ENCODE measurements at regions not wholly inside any gene's neighbourhood (a gene's known extent, or its start where the extent isn't known, plus 50 kb on each side); places are given as distances from the start of the nearest gene placed in this dataset.
"Not testable (repeated sequence)": the region's sequence is repeated elsewhere in the genome, so short reads cannot be mapped to it uniquely, and the experiment has no call there.

DNA sequence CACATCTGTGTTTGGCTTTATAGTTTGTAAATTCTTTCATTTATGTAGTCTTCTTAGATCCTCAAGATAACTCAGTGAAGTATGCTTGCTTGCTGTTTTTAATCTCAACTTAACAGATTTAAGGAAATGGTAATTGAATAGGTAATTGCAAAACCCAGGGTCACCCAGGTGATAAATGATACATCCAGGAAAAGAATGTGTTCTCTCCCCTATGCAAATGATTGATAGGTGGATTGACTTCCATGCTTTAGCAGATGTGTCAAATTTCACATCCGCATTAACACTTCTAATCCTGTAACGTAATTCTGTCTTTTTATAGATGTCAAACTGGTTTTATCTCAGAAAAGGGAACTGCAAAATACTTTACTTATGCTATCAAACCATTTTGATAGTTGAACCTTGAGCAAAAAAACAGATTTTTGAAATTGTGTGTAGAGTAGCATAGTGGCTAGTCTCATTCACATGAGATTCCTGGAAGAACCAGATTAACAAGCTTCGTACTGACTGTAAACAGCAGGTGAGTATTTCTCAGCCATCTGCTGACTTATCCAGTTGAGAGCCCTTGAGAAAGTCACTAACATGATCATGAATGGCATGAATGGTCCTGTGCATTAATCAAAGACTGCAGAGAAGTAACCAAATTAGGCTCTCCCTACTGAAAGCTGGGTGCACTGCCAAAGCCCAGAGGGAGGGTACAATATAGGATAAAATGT, 86.7 kb upstream of the PAM start:
- intact Hi-C loops (cut with micrococcal nuclease; ENCODE audit: unreplicated experiment) = no loop called here

DNA sequence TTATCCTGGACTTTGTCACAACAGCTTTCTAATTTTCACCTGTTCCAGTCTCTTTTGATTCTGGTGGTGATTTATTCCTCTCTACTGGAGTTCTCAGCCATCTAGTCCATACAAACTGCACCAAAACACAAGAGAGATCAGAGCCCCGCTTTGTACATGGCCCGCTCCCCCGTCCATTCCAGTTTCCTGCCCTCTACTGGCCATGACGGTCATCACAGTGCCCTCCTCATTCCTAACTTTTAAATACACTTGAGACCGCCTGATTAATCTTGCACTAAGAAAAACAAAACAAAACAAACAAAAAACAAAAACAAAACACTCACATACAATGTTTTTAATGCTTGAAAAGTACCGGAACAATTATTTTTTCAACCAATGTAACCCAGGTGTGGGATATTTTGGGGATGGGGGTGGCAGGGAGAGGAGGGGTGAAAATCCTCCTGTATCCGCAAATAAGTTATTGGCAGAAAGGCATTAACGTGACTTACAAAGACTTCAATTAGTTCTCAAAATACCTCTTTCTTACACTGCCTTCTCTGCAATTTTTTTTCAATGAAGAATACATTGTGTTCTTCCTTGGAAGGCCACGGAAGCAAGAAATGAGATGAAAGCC, 84.8 kb upstream of the PAM start:
- CTCF ChIA-PET = no interaction called here
- TF ChIP-seq EZH2 (IDR thresholded peaks at IDR 0.05; ENCODE audit: borderline replicate concordance, low read depth, low read length, poor library complexity, severe bottlenecking) = no peak
- TF ChIP-seq, protein P1, sequence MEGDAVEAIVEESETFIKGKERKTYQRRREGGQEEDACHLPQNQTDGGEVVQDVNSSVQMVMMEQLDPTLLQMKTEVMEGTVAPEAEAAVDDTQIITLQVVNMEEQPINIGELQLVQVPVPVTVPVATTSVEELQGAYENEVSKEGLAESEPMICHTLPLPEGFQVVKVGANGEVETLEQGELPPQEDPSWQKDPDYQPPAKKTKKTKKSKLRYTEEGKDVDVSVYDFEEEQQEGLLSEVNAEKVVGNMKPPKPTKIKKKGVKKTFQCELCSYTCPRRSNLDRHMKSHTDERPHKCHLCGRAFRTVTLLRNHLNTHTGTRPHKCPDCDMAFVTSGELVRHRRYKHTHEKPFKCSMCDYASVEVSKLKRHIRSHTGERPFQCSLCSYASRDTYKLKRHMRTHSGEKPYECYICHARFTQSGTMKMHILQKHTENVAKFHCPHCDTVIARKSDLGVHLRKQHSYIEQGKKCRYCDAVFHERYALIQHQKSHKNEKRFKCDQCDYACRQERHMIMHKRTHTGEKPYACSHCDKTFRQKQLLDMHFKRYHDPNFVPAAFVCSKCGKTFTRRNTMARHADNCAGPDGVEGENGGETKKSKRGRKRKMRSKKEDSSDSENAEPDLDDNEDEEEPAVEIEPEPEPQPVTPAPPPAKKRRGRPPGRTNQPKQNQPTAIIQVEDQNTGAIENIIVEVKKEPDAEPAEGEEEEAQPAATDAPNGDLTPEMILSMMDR (conservative IDR thresholded peaks at IDR 0.05; ENCODE audit: low read depth, low read length) = peak; percentile 80
- peak; percentile 56 for DNase-seq (ENCODE audit: low spot score)

More for the DNA sequence above, 86.7 kb upstream of the PAM start:
- H3K36me3 ChIP-seq (ENCODE audit: insufficient read depth, low read length, poor library complexity, severe bottlenecking) = no peaks in the 10 kb centered on the region
- H3K27ac ChIP-seq (ENCODE audit: low read depth, low read length, poor library complexity, severe bottlenecking) = no peak overlapping the region
- TF ChIP-seq, protein P1 (conservative IDR thresholded peaks at IDR 0.05; ENCODE audit: low read depth, low read length) = no peak
- no peak for TF ChIP-seq EZH2 (IDR thresholded peaks at IDR 0.05; ENCODE audit: borderline replicate concordance, low read depth, low read length, poor library complexity, severe bottlenecking)
- H3K9me3 ChIP-seq (ENCODE audit: low read depth, low read length, poor library complexity, severe bottlenecking) = no peaks in the 10 kb centered on the region
- ChIA-PET CTCF (no interaction called here), POLR2A (ENCODE audit: low non-redundant PET) (no interaction called here)
- H3K4me3 ChIP-seq (ENCODE audit: low read depth, low read length, poor library complexity, severe bottlenecking) = no peak overlapping the region
- no TSS peak for BruUV-seq (replicated peaks)
- DNase-seq (ENCODE audit: low spot score) = no peak
- H3K4me1 ChIP-seq (ENCODE audit: insufficient read depth, low read length, poor library complexity, severe bottlenecking) = peaks cover 29% of the 10 kb centered on the region
- no peaks in the 10 kb centered on the region for H3K27me3 ChIP-seq (replicated peaks; ENCODE audit: insufficient read depth, low read depth, low read length, poor library complexity)

GRCh38 chr5:102671033-102671734, 83.9 kb upstream of the PAM start:
- BruUV-seq (replicated peaks); POLR2A ChIA-PET (ENCODE audit: low non-redundant PET); CTCF ChIA-PET; H3K27me3 ChIP-seq (replicated peaks; ENCODE audit: insufficient read depth, low read depth, low read length, poor library complexity); H3K9me3 ChIP-seq (ENCODE audit: low read depth, low read length, poor library complexity, severe bottlenecking); H3K4me1 ChIP-seq (ENCODE audit: insufficient read depth, low read length, poor library complexity, severe bottlenecking); DNase-seq (ENCODE audit: low spot score); H3K36me3 ChIP-seq (ENCODE audit: insufficient read depth, low read length, poor library complexity, severe bottlenecking); H3K27ac ChIP-seq (ENCODE audit: low read depth, low read length, poor library complexity, severe bottlenecking); H3K4me3 ChIP-seq (ENCODE audit: low read depth, low read length, poor library complexity, severe bottlenecking): not testable (repeated sequence)
- intact Hi-C loops (cut with micrococcal nuclease; ENCODE audit: unreplicated experiment) = loop anchor here (2.0 kb wide), 1 partner anchor 88 kb away; no protein-coding TSS in a partner anchor

More for the DNA sequence above, 84.8 kb upstream of the PAM start:
- H3K27me3 ChIP-seq (replicated peaks; ENCODE audit: insufficient read depth, low read depth, low read length, poor library complexity) = no peaks in the 10 kb centered on the region
- H3K9me3 ChIP-seq (ENCODE audit: low read depth, low read length, poor library complexity, severe bottlenecking) = no peaks in the 10 kb centered on the region
- no peak overlapping the region for H3K27ac ChIP-seq (ENCODE audit: low read depth, low read length, poor library complexity, severe bottlenecking)
- no peaks in the 10 kb centered on the region for H3K36me3 ChIP-seq (ENCODE audit: insufficient read depth, low read length, poor library complexity, severe bottlenecking)
- POLR2A ChIA-PET (ENCODE audit: low non-redundant PET) = no interaction called here
- peaks cover 10% of the 10 kb centered on the region for H3K4me1 ChIP-seq (ENCODE audit: insufficient read depth, low read length, poor library complexity, severe bottlenecking)
- intact Hi-C loops (cut with micrococcal nuclease; ENCODE audit: unreplicated experiment) = loop anchor here (2.0 kb wide), 1 partner anchor 88 kb away; no protein-coding TSS in a partner anchor
- H3K4me3 ChIP-seq (ENCODE audit: low read depth, low read length, poor library complexity, severe bottlenecking) = no peak overlapping the region
- BruUV-seq (replicated peaks) = no TSS peak

Data from A673 (cell line).